ENCODE measurements at regions not wholly inside any gene's neighbourhood (a gene's known extent, or its start where the extent isn't known, plus 50 kb on each side); places are given as distances from the start of the nearest gene placed in this dataset.
"Not testable (repeated sequence)": the region's sequence is repeated elsewhere in the genome, so short reads cannot be mapped to it uniquely, and the experiment has no call there.

DNA sequence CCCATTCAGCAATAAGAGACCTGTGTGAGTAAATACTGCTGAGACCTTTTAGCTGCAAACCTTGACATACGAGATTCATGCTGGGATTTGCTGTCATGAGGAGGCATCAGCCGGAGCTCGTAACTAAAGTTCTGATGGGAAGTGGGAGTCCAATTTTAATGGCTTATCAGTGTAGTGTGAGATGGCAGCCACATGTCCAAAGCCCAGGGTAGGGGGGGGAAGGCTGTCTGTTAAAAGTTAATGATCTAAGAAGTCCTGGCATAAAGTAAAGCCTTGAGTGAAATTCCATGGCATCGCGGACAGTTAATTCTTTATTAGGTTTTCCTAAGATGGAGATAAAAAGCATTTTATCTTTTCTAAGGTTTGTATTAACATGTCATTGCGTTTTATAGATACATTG is 240.0 kb downstream of the AACS start:
- DNase-seq (ENCODE audit: low spot score) = no peak

DNA sequence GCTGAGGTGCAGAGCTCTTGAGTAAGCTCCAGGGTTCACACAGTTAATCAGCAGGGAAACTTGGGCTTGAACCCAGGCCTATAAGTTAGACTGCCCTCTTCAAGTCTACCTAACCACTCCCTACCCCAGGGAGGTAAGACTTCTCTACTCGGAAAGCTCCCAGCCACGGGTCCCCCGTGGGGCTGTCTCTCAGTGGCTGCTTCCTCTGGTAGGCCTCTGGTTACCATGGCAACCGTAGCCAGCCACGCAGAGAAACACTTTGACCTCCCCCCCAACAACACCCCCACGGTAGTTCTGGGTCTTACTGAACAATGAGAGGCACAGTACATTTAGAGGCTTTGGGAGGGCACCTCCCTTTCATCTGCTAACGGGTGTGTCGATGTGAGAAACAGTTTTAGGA is 245.2 kb downstream of the AACS start:
- DNase-seq (ENCODE audit: low spot score) = no peak

DNA sequence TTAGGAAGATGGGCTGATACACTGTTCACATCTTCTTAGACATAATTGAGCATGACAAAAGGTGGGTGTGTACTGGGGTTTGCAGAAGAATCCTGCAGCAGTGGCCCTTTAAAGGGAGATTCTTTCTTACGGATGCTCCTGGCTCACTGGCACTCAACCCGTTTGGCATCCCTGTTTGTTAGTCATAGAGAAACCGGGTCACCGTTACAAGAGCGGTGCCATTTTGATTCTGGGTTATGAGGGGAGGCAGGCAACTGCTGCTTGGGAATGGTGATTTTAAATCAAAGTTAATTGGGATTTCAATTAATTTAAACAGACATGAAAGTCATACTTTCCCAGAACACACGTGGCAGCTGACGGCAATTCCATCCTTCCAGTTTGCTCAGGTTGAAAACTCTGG is 245.8 kb downstream of the AACS start:
- no peak for DNase-seq (ENCODE audit: low spot score)

DNA sequence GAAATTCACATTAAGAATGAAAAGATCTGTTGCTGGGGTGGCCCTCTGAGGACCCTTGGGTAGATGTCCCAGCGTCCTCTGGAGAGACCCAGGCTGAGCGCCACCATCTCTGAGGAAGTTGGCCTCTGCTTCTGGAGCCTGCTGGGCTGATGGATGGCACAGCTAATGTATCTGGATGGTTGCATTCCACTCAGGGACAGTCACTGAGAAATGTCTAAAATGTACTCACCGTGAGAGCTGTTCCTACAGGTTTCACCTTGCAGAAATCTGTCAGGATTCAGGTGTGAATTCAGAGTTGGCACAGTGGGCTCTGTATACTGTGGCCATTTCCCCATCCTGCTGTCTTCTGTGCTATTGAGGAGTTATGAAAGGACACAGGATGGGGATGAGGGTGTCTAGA is 247.2 kb downstream of the AACS start:
- no peak for DNase-seq (ENCODE audit: low spot score)

DNA sequence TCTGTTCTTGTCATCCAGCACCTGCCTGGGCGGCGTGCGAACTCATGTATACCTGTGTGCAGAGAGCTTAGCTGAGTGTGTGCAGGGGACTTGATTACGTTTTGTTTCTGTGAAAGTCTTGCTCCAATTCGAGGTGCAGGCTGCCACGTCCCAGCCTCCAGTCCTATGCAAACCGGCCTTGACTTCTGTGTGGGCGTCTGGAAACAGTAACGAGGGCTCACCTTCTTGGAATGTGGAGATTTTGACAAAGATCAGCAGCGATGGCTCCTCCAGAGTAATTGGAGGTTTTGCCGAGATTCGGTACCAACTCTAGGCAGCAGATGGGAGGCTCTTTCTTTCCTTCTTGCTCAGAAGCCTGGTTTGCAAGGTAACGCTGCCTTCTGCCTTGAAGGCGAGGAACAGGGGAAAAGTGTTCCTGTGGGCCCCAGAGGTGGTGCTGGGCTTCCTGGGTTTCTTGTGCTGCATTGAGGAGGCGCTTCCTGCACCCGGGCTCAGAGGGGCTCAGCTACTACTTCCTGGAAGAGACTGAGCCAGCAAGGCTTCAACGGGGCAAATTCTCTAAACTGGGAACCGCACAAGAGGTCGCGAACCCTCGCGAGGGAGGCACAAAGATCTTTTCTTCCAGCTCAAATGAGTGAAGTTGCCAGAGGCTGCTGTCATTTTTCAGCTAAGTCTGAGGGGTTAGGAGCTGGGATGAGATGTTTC is 249.0 kb downstream of the AACS start:
- no peak for DNase-seq (ENCODE audit: low spot score)

DNA sequence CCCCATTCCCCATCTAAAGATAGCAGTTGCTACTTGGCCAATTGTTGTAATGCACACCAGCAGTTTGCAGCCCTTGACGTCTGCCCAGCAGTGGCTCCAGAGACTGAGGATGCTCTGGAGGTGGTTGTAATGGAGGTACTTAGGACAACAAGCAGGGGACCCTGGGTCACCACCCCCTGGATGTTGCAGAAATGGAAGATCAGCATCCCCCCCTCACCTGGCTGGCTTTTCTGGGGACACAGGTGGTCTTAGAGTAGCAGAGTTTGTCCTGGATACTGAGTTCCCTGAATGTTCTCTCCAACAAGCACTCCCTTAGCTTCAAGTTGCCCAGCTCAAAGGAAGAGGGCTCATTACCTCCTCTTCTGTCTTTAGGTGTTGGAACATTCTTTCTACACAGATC is 250.5 kb downstream of the AACS start:
- DNase-seq (ENCODE audit: low spot score) = no peak

DNA sequence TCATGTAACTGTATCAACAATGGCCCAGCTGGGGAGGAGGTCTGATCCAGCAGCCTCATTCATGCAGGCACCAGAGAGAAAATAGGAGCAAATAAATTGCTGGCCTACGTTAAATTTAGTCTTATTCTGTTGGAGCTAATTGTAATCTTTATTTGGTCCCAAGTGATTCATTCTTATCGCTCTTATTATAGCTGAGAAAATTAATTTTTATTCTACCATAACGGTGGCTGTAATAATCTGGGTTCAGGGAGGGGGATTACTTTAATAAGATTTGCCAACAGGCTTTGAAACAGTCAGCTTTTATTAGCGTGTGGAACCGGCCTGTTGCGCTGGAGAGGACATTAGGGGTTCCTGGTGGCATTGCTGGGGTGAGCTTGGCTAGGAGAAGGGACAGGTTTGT is 254.9 kb downstream of the AACS start:
- DNase-seq (ENCODE audit: low spot score) = no peak

DNA sequence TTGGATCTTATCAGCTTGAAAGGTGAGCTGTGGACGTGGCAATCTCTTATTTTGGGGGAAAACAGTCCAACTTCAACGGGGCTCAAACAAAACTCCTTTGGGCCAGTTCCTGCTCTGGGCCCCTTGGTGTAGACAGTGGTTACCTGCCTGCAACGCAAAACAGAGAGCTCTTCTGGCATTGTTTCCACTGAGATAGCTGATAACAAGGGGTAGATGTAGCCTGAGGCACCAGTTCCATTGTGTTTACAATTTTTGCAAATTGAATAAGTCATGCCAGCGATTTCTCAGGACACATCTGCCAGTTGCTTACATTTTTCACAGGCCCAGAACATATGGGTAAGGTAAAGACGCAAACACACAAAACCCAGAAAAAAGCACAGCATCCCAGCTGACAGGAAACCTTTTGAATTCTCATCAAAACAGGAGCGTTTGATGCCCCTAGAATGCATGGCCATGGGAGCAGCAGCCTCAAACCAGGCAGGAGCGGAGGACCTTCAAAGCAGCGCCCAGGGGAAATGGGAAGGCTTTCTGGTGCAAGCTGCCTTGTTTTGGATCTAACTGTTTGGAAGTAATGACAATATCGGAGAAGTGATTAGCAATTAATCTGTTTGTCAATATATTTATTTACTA is 259.7 kb downstream of the AACS start:
- DNase-seq (ENCODE audit: low spot score) = no peak

DNA sequence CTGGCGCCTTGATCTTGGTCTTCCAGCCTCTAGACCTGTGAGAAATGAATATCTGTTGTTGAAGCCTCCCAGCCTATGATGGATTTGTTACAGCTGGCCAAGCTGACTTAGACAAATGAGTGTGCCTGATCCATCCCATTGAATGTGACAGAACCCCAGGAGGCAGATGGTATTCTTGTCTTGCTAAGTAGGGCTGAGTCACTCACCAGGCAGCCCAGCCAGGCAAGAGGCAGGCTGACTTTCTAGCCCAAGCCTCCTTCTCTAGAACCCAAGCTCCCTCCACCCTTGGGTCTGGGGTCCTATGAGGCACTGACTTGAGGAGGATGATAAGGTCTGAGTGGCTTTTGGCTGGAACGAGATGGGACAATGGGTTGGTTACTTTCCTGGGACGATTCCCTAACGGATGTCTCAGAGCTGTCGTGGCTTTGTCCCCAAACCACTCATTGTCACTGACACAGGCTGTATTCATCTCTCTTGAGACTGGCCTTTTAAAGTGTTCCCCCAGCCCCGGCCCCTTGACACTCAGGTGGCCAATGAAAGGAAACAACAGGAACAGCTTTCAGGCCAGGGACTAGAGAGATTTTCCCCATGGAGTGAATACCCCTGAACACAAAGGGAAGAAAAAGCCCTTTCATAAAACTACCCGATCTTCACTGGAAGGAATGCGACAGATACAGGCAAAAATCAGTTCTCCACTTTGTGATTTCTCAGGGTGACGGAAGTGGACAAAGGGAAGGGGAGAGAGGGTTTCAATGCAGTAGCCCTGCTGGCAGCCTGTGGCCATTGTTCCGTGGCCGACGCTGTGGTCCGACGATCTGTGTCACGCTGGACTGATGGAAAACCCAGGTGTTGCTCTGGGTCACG is 264.2 kb downstream of the AACS start:
- DNase-seq (ENCODE audit: low spot score) = no peak

DNA sequence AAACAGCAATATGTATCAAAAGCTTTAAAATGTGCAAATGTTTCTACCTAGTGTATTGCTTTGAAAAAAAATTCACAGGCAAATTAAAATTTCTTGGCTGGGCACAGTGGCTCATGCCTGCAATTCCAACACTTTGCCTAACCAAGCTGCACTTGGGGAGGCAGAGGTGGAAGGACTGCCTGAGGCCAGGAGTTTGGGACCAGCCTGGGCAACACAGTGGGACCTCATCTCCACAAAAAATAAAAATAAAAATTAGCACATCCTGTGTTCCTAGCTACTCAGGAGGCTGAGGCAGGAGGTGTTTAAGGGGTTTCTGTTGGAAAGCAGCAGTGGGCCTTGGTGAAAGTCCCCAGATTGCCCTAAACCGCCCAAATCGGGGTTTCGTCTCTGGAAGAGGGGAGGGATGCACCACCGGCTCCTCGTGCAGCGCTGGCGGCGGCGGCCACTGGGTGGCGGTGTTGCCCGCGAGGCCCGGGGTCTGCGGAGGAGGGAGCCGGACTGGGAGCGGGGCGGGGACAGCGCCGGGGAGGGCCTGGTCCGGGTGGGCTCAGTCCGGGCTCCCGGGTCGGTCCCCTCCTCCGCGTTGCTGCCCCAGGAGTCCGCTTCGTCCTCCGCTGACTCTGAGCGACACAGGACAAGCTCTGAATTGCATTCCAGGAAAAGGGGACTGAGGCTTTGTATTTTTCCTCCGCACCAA is 265.6 kb downstream of the AACS start:
- DNase-seq (ENCODE audit: low spot score) = peak; percentile 34

DNA sequence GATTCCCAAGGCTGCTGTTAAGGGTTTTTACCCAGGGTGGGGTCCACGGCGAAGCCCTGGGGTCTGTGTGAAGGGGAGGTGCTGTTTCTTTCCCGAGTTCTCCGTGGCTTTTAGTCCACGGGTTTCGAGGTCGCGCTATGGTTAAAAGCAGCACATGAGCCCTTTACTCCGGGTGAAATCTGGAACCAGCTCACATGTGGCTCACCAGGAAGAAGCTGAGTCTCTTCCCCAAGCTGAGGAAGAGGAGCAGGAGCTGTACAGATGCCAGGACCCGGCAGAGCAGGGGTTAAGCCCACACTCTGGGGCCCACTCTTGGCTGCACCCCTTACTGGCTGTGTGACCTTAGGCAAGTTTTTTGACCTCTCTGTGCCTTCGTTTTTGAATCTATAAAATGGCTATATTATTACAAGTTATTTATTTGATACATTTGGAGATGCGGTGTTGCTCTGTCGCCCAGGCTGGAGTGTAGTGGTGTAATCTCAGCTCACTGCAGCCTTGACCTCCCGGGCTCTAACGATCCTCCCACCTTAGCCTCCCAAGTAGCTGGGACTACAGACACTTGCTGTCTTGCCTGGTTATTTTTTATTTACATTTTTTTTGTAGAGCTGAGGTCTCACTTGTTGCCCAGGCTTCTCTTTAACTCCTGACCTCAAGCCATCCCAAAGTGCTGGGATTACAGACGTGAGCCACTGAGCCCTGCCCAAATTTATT is 266.3 kb downstream of the AACS start:
- no peak for DNase-seq (ENCODE audit: low spot score)

DNA sequence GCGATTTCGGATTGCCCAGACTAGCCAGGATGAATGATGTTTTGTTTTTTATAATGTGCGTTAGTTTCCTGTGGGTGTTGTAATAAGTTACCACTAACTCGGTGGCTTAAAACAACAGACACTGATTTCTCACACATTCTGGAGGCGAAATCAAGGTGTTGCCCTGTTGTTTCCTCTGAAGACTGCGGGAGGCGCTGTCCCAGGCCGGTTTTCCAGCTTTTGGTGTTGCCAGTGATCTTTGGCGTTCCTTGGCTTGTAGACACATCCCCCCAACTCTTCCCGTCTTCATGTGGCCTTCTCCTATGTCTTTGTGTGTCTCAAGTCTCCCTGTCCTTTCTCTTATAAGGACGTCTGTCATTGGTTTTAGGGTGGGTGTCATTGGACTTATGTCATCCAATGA is 267.7 kb downstream of the AACS start:
- no peak for DNase-seq (ENCODE audit: low spot score)

DNA sequence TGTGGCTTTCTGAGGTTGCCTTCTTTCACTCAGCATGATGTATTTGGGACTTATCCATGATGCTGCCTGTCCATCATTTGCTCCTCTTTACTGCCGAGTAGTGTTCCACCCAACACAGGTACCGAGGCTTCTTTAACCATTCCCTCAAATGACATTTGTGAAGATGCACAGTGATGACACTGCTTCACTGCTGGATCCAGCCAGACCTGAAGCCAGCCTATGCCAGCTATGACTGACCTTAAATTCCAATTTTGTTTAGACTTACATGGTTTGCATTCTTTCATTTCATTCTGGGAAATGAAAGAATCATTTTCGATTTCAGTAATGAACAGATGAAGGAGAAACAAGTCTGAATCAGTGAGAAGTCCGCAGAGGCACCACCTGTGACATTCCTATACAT is 271.0 kb downstream of the AACS start:
- DNase-seq (ENCODE audit: low spot score) = no peak

DNA sequence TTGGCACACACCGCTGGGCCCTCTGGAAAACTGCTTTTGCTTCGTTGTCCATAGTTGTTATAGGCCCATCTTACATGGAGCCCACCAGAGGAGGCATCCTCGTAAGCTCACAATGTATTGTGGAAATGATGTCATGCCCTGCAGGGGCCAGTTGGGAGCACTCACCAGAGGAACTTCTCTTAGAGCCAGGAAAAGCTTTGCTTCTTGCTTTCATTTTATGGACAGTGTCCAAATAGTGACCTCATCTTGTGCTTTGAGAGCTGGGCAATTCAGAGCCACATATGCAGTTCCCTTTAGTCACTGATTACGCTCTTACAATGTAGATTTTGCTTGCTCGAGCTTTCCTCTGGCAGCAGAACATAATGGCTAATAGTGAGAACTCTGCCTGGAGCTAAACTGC is 275.6 kb downstream of the AACS start:
- no peak for DNase-seq (ENCODE audit: low spot score)

DNA sequence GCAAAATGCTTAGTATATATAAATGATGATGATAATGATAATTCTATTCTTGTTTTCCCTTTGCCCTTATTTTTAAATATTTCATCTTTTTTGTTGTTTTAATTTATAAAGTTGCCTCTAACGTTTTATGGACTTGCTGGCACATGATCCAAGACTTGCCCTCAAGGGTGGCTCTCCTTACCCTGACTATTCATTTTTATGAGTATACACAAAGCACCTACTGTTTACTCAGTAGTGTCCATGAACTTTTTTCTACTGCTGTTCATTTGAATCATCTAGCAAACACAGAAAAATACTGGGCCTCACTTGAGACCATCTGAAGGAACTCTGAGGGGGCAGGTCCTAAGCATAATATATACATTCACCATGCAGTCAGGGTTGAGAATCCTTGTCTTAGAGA is 276.2 kb downstream of the AACS start:
- DNase-seq (ENCODE audit: low spot score) = no peak

DNA sequence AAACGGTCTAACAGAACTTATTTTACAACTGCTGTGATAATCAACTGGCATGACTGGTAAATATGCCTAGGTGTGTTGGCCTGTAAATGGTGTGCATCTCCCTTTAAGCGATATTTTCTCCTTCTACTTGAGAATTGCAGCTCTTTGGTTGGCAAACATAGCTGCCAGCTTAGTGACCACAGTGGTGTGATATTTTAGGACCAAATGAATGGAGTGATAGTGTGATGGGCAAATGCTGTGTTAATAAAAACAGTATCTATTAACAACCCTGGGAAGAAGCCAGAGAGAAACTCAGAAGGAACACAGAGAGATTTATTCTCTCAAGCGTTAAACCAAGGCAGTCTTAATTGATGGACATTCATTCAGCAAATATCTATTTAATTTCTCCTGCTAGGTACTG is 278.4 kb downstream of the AACS start:
- no peak for DNase-seq (ENCODE audit: low spot score)

DNA sequence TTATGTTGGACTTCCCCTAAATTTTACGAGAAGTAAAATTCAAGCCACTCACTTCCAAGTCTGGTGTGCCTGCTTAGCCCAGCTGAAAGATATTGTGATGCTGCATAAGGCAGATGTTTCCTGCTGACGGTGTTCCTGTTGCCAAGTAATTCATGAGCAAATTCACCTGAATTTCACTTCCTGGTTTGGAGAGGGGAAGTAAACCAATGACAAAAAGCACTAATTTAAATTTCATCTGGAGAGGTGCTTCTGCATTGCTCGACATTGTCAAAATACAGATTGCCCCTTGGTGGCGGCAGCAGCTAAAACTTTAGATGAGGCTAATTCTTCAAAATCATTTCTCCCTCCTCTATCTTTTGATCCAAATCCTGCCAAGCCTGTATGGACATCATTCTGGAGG is 281.1 kb downstream of the AACS start:
- DNase-seq (ENCODE audit: low spot score) = no peak

DNA sequence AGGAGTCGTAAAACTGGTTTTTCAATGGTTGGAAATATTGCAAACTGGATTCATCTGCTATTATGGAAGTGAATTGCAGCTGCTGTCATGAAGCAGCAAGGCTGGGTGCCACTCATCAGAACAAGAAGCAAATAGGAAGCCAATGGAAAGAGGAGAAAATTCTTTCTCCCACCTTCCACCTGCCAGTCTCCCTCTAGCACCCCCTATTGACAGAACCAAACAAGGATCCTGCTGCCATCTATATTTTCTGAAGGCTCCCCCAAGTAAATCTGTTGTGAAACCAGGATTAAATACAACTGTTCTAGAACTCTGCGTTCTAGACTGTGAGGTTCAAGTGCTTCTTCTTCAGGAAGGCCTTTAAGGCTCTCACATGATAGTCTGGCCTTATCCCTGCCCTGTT is 286.6 kb downstream of the AACS start:
- no peak for DNase-seq (ENCODE audit: low spot score)

DNA sequence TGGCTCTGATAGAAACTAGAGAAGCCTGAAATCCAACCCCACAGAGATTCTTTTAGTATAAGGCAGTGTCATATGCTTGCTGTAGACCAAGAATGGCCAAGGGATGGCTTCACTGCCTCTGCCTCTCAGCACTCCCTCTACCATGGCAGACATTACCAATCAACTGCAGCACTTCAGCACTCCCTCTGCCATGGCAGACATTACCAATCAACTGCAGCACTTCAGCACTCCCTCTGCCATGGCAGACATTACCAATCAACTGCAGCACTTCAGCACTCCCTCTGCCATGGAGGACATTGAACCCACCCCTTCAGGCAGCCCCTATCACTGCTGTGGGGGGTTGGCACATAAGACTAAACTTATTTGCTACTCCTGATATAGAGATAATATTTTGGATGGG is 287.8 kb downstream of the AACS start:
- not testable (repeated sequence) for DNase-seq (ENCODE audit: low spot score)

DNA sequence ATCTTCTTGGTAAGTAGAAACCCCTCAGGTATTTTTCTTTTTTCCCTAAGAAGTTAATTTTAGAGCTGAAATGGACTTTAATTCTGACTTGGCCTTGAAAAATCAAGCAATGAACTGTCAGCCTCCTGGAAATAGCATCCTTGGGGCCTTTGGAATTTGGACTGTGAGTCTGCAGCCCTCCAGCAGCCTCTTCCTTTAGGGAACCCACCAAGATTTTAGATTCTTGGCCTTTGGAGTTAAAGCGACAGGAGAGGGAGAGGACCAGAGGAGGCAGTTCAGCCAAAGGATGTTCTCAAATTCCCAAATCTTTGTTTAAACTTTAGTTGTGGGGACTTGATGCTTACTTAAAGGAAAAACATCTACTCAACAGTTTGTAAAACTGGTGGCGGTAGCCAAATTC is 288.6 kb downstream of the AACS start:
- no peak for DNase-seq (ENCODE audit: low spot score)

DNA sequence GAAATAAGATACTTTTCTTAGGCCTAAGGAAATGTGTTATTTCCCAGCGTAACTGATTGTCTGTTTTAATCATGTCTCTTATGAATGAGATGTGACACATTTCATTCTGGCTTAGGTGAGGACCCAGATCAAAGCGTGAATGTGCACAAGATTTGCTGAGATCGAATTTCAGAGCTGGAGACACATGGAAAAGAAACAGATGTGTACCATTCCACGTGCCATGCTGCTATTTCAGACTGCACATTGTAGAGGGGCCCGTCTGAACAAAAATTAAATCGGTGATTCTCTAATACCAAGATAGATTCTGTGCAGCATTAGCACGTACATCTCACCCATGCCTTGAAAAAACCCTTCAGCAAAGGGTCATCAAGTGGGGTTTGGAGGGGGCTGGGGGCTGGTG is 290.4 kb downstream of the AACS start:
- no peak for DNase-seq (ENCODE audit: low spot score)

DNA sequence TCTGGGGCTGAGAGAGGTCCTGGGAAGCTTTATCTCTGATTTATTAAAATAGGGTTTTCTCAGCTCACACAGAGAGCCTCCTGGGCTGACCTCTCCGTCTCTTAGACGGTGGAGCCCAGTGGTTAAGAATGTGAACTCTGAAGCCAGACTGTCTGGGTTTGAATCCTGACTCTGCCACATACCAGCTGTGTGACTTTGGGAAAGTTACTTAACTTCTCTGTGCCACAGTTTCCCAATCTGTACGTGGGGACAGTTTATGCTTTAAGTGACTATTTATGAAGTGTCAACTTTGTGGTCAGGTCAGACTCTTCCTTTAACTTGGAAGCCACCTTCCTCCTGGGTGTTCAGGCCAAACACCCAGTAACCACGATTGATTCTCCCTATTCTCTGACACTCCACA is 290.9 kb downstream of the AACS start:
- DNase-seq (ENCODE audit: low spot score) = no peak
